ENCODE measurements at regions not wholly inside any gene's neighbourhood (a gene's known extent, or its start where the extent isn't known, plus 50 kb on each side); places are given as distances from the start of the nearest gene placed in this dataset.

DNA sequence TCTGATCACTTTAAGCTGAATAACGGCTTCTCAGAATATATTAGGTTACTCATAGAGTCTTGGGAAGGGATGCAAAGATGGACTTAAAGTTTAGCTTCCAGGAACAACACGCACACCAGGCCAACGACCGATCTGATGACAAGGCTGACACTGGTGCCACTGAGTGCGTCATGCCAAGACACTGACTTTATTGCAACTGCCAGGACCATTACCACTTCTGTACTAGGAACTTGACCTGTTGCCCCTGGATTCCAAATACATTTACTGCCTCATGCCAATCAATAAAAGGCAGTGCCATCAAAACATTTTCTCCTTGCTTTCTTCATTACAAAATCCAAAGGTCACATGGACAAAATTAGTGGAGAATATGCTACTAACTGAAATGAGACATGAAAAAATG is 505.9 kb upstream of the CTSO start:
- ChIA-PET CTCF (interaction anchor here (1.4 kb wide), 1 partner anchor 13 kb away, joined by 3 read pairs; no protein-coding TSS in a partner anchor), POLR2A (no interaction called here)
- no peak for TF ChIP-seq CTCF (IDR thresholded peaks at IDR 0.05; ENCODE audit: control extremely low read depth, extremely low read depth, low read depth, missing control alignments)
- DNase-seq (ENCODE audit: extremely low spot score) = no peak

DNA sequence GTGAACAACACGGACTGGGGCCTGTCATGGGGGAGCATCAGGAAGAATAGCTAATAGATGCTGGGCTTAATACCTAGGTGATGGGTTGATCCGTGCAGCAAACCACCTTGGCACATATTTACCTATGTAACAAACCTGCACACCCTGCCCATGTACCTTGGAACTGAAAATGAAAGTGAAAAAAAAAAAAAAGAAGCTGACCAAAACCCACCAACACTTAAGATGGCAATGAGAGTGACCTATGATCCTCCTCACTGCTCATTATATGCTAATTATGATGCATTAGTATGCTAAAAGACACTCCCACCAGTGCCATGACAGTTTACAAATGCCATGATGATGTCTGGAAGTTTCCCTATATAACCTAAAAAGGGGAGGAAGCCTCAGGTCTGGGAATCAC is 503.2 kb upstream of the CTSO start:
- no peak for DNase-seq (ENCODE audit: extremely low spot score)
- TF ChIP-seq CTCF (IDR thresholded peaks at IDR 0.05; ENCODE audit: control extremely low read depth, extremely low read depth, low read depth, missing control alignments) = no peak
- ChIA-PET POLR2A (no interaction called here), CTCF (no interaction called here)

GRCh38 chr4:156443488-156443887 is 489.8 kb upstream of the CTSO start:
- no peak for TF ChIP-seq CTCF (IDR thresholded peaks at IDR 0.05; ENCODE audit: control extremely low read depth, extremely low read depth, low read depth, missing control alignments)
- ChIA-PET CTCF (no interaction called here), POLR2A (no interaction called here)
- no peak for DNase-seq (ENCODE audit: extremely low spot score)

GRCh38 chr4:156442912-156443311 is 489.2 kb upstream of the CTSO start:
- TF ChIP-seq CTCF (IDR thresholded peaks at IDR 0.05; ENCODE audit: control extremely low read depth, extremely low read depth, low read depth, missing control alignments) = no peak
- ChIA-PET CTCF (no interaction called here), POLR2A (no interaction called here)
- DNase-seq (ENCODE audit: extremely low spot score) = no peak

- DNase-seq (ENCODE audit: extremely low spot score) = no peak
- CTCF ChIA-PET = no interaction called here
Observed at GRCh38 chr4:156439576-156440200, 486.0 kb upstream of the CTSO start.

DNA sequence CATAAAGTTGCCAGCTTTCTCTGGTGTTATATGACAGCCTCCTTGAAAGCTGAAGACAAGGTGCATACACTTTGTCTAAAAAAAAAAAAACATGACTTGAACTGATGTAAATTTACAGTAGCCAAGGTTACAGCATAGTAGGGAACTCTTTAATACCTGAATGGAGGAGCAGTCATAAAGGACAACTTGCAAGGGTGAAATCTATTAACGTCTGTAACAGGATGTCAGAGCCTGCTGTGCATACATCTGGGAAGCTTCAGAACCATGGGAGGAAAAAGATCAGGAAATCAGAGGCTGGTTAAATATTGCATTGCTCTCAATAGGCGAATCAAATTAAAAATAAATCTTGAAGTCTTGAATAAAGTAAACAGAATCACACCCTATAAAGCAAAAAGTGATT is 484.0 kb upstream of the CTSO start:
- no peak for TF ChIP-seq CTCF (IDR thresholded peaks at IDR 0.05; ENCODE audit: control extremely low read depth, extremely low read depth, low read depth, missing control alignments)
- ChIA-PET POLR2A (no interaction called here), CTCF (interaction anchor here (1.1 kb wide), 1 partner anchor 9 kb away, joined by 3 read pairs; no protein-coding TSS in a partner anchor)
- no peak for DNase-seq (ENCODE audit: extremely low spot score)

More at GRCh38 chr4:156439576-156440200, 486.0 kb upstream of the CTSO start:
- POLR2A ChIA-PET = no interaction called here
- TF ChIP-seq CTCF (IDR thresholded peaks at IDR 0.05; ENCODE audit: control extremely low read depth, extremely low read depth, low read depth, missing control alignments) = no peak
